ENCODE measurements at regions not wholly inside any gene's neighbourhood (a gene's known extent, or its start where the extent isn't known, plus 50 kb on each side); places are given as distances from the start of the nearest gene placed in this dataset.

DNA sequence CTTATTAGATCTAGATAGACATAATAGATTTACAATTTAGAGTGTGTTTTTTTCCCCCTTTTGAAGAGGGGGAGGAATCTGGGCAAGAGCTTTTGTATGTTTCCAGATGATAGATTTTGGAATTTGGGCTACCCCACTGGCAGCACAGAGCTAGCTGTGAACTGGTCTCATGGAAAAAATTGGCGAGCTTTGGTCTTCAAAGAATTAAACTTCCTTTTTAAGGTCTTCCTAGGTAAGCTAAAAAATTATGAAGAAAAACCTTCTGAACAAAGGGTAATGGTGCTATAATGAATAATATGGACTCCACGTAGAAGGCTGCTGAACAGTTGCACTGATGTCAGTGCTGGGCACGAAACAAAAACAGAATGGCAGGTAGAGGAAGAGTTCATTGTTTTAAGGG, 109.3 kb downstream of the ZIC5 start:
- DNase-seq, result no peak

DNA sequence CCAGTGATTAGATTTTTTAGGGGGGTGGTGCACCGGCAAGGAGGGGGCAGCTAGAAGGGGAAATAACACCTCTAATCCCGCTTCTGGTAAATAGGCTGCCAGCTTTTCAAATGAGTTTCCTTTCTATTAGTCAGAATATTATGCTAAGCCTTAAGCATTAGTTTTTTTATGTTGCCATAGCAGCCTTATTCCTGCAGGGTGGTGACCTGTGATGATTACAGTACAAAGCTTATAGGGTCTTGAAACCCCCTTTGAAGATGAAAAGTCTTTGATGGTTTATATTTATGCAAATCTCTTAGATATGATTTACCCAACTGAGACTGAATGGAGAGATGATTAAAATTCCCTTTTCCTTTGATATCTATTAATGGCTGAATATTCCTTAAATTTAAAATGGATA, 109.8 kb downstream of the ZIC5 start:
- intact Hi-C loops (cut with DNase I; ENCODE audit: low total_unique reads), result no loop called here
- Histone ChIP-seq H3K9me3 (no peaks in the 10 kb centered on the region), H3K36me3 (no peaks in the 10 kb centered on the region), H3K4me1 (no peaks in the 10 kb centered on the region), H3K4me3 (no peak overlapping the region), H3K27ac (no peak overlapping the region), H3K27me3 (no peaks in the 10 kb centered on the region)
- no peak for TF ChIP-seq POLR2A (IDR thresholded peaks at IDR 0.05)
- TF ChIP-seq, protein P1, sequence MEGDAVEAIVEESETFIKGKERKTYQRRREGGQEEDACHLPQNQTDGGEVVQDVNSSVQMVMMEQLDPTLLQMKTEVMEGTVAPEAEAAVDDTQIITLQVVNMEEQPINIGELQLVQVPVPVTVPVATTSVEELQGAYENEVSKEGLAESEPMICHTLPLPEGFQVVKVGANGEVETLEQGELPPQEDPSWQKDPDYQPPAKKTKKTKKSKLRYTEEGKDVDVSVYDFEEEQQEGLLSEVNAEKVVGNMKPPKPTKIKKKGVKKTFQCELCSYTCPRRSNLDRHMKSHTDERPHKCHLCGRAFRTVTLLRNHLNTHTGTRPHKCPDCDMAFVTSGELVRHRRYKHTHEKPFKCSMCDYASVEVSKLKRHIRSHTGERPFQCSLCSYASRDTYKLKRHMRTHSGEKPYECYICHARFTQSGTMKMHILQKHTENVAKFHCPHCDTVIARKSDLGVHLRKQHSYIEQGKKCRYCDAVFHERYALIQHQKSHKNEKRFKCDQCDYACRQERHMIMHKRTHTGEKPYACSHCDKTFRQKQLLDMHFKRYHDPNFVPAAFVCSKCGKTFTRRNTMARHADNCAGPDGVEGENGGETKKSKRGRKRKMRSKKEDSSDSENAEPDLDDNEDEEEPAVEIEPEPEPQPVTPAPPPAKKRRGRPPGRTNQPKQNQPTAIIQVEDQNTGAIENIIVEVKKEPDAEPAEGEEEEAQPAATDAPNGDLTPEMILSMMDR (IDR thresholded peaks at IDR 0.05), result no peak
- DNase-seq, result no peak

More for the DNA sequence above, 109.3 kb downstream of the ZIC5 start:
- no peaks in the 10 kb centered on the region for H3K4me1 ChIP-seq
- H3K27me3 ChIP-seq, result no peaks in the 10 kb centered on the region
- intact Hi-C loops (cut with DNase I; ENCODE audit: low total_unique reads), result no loop called here
- no peaks in the 10 kb centered on the region for H3K36me3 ChIP-seq
- TF ChIP-seq, protein P1 (IDR thresholded peaks at IDR 0.05), result no peak
- no peak for TF ChIP-seq POLR2A (IDR thresholded peaks at IDR 0.05)
- H3K4me3 ChIP-seq, result no peak overlapping the region
- no peak overlapping the region for H3K27ac ChIP-seq
- H3K9me3 ChIP-seq, result no peaks in the 10 kb centered on the region

DNA sequence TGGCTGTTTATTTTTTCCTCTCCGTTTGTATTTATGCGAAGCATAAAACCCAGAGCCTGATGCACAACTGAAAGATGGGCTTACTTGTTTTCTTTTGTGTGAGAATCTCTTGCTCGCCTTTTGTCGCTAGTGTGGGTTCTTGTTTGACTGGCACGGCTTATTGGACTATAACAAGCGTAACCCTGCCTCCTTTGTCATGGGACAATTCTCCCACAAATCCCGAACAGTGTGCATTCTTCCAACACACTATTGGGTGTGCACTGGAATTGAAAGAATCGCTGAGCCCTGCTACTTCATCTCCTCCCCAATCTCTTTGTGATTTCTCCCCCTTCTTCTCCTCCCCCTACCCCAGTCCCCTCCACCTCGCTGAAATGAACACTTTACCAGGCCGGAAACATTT, 110.8 kb downstream of the ZIC5 start:
- H3K27ac ChIP-seq, result no peak overlapping the region
- no peaks in the 10 kb centered on the region for H3K9me3 ChIP-seq
- H3K4me1 ChIP-seq, result no peaks in the 10 kb centered on the region
- intact Hi-C loops (cut with DNase I; ENCODE audit: low total_unique reads), result no loop called here
- no peaks in the 10 kb centered on the region for H3K36me3 ChIP-seq
- no peaks in the 10 kb centered on the region for H3K27me3 ChIP-seq
- DNase-seq, result no peak
- H3K4me3 ChIP-seq, result no peak overlapping the region
- TF ChIP-seq, protein P1 (IDR thresholded peaks at IDR 0.05), result no peak
- no peak for TF ChIP-seq POLR2A (IDR thresholded peaks at IDR 0.05)

DNA sequence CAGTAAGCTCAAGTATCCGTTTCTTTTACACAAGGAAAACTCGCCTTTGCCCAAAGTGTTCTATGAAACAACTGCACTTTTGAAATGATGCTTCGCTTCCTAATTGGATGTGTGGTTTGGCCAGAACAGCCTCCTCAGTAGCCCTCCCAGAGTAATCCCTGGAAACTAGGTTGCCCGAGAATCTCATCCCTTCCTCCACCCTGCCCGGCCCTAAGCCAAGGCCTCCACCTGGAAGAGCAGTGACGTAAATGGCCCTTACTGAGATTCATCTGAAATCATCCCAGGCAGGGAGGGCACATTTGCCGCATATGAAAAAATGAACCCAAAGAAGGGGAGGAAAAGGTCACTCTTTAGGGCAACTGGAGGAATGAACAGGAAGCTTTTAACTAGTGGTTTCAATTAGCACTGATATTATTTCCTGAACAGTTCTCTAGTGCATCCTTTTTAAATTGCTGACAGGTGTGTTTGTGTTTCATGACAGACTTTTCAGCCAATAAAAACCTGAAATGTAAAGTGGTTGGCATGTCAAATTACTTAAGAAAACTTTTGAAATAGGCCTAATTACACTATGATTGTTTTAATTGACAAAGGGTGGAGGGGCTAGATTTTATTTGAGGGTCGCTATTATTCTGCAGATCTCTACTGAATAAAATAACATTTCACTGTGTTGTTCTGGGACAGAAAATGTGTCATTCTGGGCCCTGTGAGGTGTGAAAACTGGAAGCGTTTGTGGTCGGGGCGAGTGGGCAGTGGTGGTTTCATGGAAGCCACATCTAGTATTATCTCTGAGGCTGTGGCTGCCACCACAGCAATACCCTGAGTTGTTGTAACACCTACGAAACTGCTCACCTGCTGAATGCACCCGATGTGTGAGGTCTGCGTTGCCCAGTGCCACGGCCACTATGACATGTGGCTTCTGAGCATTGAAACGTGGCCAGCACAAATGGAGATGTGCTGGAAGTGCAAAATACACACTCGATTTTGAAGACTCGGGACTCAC, 112.1 kb downstream of the ZIC5 start:
- Histone ChIP-seq H3K27me3 (no peaks in the 10 kb centered on the region), H3K27ac (no peak overlapping the region), H3K4me3 (no peak overlapping the region), H3K36me3 (no peaks in the 10 kb centered on the region), H3K4me1 (no peaks in the 10 kb centered on the region), H3K9me3 (no peaks in the 10 kb centered on the region)
- no peak for TF ChIP-seq POLR2A (IDR thresholded peaks at IDR 0.05)
- TF ChIP-seq, protein P1 (IDR thresholded peaks at IDR 0.05), result no peak
- intact Hi-C loops (cut with DNase I; ENCODE audit: low total_unique reads), result no loop called here
- DNase-seq, result no peak

DNA sequence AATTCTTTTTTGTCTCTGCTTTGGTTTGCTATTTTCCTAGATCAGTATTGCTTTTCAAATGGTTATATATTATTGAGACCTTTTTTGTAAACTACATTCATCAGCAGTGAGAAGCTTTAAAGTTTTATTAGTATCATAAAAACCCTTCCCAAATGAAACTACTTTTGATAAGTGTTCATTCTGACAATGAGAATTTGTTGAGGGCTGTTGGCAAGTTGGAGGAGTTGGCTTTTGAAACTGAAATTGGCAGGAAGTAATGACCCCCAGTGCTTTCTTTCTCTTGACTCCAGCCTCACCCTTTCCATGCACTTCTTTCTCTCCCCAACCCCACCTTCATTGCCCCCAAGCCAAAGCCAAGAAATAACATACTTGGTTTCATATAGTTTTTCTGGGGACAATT, 113.8 kb downstream of the ZIC5 start:
- DNase-seq, result no peak
- no peak overlapping the region for H3K4me3 ChIP-seq
- H3K9me3 ChIP-seq, result no peaks in the 10 kb centered on the region
- H3K27me3 ChIP-seq, result no peaks in the 10 kb centered on the region
- H3K27ac ChIP-seq, result no peak overlapping the region
- no peak for TF ChIP-seq POLR2A (IDR thresholded peaks at IDR 0.05)
- TF ChIP-seq, protein P1 (IDR thresholded peaks at IDR 0.05), result no peak
- intact Hi-C loops (cut with DNase I; ENCODE audit: low total_unique reads), result no loop called here
- H3K36me3 ChIP-seq, result no peaks in the 10 kb centered on the region
- no peaks in the 10 kb centered on the region for H3K4me1 ChIP-seq

Data from uterus (tissue), 3 donors.